GM19395 (cell line): ENCODE measurements at regions not wholly inside any gene's neighbourhood (a gene's known extent, or its start where the extent isn't known, plus 50 kb on each side); places are given as distances from the start of the nearest gene placed in this dataset.
A peak's percentile ranks its signal among the peaks of the same experiment; 100 is the strongest.

Source experiments
- ATAC-seq: cut with Tn5 transposase; IDR thresholded peaks from one replicate; pipeline ENCODE4 v1.9.1; 2021; ENCODE audit warnings: mild to moderate bottlenecking, moderate library complexity; ENCODE audit not compliant: unreplicated experiment

DNA sequence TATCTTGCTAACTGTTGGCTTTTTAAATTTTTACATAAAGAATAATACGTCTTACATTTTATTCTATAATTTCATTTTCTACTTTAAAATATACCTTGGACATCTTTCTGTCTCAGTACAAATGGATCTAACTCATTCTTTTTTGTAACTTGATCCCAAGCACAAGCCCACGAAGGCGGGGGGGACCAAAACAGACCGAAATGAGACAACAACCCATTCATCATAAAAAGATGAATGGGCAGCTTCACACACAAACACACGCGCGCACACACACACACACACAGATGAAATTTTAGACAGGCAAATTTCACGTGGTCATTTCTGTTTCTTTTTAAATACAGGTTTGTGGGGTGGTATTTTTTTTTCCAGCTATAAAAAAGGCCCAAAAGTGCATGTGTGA, 271.3 kb upstream of the TOPAZ1 start:
- no peak for ATAC-seq

DNA sequence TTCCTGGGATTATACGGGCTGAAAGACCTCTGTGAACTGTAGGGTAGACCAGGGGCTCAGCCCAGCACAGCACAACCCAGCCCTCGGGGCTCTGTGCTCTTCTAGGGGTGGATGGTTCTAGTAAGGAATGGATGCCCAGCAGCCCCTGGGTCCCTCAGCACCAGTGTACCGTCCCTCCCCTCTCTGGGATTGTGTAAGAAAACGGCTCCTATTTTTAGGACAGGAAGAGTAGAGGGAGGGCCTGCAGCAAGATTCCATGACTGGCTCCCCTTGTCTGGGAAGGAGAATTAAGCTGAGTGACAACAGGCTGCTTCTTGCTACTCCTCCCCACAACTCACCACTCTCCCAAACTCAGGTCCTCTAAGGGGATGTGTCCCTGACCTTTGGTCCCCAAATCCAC, 270.8 kb upstream of the TOPAZ1 start:
- ATAC-seq, result no peak

DNA sequence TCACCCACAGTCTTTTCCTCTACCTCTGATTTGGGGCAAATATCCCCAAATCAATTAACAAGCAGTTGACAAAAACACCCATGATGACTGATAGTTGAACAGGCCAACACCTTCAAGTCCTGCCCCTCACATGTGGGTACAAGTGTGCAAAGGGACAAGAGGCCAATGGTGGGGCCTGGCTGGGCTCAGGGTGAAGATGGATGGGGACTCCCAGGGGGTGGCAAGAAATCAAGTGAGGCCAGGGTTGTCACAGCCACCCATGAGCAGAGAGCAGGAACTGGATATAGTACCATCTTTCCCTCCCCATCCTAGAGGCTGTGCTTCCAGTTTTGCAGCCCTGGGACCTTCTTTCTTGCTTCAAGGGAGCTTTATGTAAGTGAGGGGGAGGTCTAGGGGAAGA, 270.2 kb upstream of the TOPAZ1 start:
- ATAC-seq, result no peak

DNA sequence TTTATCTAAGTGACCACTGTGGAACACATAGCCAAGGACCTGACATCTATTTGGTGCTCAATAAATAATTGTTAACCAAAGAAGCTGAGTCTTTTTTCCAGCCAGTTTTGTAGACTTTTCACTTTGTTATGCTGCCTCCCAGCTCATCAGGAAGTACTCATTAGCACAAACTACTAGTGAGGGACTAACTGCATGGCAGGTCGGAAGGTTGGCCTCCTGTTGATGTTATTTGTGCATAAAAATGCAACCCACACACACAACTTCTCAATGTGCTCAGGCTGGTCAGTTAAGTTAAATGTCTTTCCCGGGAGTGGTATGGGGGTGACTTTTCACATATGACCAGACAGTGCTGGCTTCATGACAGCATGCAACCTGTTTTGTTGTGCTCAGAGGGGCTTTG, 263.0 kb upstream of the TOPAZ1 start:
- no peak for ATAC-seq

DNA sequence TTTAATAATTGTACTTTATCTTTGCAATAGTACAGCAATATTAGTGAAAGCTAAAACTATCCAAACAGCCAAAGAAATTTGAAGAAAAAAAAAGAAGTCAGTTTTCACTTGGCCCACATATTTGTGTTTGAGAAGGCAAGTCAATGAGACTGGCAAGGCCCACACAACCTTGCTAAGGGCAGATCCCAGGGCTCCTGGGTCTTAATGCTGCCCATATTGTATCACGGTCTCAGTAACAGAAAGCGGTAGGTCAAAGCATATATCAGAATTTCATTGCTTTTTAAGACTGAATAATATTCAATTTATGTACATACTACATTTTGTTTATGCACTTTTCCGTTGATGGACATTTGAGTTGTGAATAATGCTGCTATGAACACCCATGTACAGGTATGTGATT, 262.0 kb upstream of the TOPAZ1 start:
- ATAC-seq, result no peak

DNA sequence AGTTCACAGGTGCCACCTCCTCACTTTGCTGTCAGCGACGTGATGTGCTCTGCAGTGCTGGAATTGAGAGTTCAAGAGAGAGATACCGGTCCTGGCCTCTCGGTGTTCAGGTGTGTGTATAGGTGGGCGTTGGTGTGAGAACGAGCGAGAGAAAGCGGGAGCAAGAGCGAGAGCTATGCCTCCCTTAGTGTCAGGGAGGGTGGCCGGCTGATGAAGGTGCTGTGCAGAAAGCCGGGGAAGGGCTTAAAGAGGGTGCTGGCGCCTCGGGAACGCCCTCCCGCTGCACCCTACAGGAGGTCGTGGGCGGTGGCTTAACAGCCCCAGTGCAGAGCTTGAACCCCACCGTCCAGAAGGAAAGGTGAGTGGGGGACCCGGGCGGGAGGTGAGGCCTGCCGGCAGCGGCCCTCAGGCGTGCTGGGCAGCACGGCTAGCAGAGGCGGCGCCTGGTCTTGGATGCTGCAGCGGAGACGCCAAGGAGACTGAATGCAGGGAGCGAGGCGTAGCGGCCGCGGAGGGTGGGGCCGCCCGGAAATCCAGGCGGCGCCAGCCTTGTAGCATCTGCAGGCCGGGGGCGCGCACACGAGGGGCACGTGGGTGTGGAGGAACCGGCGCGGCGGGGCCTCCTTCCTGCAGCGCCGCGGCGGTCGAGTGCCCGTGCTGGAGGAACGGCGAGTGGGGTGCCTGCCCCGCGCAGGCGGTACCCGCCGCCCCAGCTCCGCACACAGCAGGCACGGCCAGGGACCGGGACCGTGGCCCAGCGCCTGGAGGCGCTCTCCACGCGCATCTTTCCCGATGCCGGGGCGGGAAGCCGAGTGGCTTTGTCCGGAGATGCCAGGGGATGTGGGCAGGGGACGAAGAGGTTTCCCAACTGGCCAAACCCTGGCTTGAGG, 246.8 kb upstream of the TOPAZ1 start:
- no peak for ATAC-seq

DNA sequence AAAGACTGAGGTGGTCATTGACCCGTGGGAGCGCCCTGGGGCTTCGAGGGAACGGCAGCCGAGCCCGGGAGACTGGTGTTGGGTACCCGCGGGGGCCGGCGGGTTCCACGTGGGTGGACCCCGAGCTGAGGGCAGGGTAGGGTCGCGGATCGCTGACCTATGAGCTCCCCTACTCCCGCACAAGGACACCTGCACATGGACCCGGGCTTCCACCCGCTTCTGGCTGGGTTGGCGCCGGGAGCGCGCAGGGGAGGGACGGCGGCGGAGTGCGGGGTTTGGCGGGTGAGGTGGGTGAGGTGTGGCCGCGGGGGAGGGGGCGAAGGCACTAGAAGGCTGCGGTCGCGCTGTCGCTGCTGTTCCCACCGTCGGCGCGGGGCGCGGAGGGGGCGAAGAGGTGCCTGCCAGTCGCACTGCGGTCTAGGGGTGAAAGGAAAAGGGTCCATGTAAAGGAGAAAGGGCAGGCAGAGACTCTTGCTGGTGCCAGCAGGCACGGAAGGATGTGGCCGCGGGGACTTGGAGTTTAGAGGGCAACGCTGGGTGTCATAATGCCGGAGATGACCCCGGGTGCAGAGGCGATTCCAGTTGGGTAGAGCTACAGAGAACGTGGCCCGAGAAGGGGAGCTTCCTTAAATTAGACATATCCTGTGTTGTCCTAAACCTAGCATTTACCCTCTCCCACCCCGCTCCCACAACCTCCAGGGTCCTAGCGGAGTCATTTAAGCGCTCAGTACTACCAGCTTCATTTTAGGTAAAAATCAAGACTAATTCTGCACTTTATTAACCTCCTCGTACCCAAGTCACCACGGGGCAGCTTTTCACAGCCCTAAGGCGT, 245.9 kb upstream of the TOPAZ1 start:
- ATAC-seq, result no peak

DNA sequence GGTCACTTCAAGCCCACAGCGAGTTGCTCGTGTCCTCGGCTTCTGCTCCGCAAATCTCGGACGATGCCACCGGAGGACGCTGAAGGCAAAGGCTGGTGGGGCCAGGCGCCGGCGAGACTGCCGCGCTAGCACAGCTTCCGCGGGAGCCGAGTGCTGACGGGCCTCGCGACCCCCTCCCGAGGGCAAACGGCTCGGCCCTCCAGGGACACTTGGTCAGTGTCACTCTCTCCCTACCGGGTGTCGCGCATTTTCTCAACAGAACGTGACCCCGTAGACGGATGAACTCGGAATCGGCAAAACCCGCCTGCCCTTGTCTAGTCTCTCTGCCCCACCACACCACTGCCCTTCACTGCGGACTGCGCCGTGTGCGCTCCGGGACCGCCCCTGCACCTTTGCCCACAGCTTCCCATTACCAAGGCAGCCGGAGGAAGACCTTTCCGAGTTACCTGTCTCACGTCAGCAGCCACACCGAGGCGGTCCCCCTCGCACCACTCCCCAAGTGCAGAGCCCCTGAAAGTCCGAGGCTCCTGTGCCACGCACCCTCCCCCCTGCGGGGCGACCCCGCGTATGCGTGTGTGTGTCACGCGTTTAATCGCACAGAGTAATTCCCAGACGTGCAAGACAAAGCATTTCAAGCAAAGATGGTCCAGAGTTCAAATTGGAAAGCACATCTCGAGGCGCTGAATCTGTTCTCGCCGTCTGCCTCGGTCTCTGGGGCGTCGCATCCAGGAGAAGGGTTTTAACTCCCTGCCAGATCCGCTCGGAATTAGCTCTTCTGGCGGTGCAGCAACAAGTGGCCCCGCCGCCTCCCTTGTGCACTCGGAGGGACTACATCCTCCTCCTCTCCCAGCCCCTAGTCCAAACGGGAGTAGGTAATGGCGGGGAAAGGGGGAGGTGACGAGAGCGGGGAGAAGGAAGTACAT, 245.0 kb upstream of the TOPAZ1 start:
- ATAC-seq, result no peak

DNA sequence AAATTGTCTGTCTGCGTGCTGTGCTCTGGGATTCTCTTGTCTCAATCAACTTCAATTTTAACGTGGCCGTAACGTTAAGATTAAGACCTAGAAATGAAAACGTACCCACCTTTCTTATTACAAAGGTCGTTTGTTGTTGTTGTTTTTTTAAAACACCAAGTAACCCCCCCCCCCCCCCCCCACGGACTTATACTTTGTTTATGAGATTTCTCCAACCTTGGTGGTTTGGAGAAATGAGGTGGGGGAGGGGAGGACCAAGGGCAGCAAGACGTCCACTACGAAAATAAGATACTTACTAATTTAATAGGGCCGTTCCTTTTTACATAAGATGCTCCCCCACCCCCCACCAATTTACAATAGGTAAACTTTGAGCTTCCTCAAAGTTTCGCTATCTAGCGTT, 244.4 kb upstream of the TOPAZ1 start:
- ATAC-seq, result no peak

DNA sequence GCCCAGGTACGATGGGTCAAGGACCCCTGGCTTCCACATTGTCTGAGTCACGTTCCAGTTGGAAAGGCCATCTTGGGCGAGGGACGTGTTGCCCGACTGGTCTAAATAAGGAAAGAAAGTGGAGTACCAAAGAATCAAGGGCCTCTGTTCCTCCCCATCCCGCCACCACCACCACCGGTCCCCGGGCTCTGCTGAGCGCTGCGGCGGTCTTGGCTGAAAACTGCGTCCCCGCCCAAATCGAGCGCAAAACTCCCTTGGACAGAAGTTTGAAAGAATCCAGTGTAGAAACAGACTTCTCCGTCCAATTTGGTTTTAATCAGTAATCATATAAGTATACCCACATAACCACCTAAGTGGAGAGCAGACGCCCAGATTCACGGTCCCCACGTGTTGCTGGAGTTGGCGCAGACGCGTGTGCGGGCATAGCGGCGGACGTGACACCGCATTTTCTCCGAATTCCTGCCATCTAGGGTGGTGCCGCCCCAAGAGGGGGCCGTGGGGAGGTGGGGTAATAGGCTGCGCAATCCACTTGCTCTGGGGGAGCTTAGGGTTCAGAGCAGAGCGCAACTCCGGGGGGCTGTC, 243.8 kb upstream of the TOPAZ1 start:
- no peak for ATAC-seq

DNA sequence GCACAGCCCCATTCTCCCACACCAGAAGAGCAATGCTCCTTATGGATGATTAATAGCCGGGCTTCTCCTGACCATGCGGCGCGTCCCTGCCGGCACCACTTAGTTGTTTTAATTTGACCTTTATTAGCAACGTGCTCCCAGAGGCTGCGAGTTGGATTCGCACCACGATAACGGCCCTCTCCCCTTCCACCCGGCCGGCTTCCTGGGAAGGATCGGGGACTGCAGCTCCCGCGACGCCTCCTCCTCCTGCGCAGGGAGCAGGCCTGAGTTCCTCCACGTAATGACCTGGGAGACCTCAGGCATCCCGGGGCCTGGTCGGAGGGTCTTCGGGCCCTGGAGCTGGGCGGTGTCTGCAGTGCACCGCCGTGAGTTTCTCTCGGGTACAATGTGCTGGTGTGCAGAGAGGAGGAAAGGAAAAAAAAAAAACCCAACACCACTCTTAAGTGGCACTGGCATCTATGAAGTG, 243.3 kb upstream of the TOPAZ1 start:
- ATAC-seq, result no peak

DNA sequence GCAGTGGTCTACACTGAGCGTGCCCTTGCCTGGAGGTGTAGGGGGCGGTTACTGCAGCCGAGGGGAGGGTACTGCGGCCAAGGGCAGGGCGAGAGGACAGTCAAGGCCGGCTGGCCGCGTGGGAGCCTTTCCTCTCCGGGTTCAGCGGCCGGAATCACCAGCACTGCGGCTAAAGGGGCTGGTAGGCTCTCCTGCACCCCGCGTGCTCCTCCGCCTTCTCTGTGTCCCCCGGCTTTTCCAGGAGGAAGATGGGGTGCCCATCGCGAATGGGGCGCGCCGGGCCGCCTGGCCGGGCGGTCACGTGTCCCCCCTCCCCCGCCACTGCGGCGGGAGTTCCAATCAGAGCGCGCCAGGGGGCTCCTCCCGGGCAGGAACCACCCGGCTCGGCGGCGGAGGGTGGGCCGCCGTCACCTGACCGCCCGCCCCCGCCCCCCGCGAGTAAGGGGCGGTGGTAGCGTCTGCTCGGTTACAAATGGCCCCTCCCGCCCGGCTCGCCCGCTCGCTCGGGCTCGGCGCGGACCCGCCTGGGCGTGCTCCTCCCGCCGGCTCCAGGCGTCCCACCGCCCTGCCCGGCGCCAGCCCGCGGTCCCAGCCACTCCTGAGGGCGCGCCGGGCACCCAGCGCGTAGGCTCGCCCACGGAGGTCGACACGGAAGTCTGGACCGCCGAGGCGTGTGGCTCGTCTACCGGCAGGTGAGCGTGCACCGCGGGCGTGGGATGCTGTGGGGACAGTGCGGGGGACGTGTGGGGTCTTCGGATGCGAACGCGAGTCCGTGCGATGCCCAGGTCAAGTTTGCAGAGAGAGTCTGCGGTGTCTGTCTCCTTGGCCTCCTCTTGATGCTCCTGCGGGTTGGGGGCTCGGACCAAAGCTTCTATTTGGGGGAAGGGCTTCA, 242.6 kb upstream of the TOPAZ1 start:
- peak; percentile 45 for ATAC-seq

DNA sequence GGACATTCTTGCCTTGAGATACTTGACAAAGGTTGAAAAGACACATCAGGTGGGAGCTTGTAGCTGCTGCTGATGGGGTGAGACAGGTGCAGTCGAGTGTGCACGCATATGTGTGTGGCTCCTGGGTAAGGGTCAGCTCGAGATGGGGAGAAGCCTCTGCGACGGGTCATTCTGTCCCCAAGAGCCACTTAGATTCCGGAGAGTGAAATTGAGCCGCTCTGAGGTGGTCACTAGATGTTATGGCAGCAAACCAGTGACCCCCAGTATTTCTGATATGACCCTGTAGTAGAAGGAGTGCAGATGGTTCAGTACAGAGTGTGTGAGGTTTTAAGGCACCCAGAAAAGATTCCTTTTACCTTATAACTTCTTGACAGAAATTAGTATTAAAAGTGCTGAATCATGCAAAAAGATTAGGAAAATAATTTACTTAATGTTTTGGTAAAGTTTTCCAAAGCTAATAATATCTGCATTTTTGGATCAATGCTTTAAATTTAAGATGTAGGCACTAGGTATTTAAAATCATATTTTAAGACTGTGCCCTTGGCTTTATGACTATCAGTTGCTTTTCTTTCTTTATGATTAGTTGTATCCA, 241.9 kb upstream of the TOPAZ1 start:
- ATAC-seq, result no peak

DNA sequence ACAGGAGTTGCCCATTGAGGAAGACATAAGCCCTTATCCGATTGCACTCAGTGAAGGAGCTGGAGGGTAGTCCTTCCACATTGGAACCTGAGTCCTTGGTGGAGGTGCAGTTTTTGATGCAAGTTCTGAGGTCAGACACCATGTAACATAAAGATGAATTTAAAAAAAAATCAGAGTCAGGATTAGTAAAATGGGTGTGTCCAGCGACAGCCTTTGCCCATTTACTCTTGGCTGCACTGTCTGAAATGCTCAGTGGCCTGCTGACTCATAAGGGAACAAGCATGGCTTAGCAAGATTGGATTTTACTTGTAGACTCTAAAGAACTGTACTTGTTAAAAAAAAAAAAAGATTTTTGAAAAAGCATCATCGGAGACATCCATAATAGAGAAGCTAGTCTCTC, 241.1 kb upstream of the TOPAZ1 start:
- ATAC-seq, result no peak

DNA sequence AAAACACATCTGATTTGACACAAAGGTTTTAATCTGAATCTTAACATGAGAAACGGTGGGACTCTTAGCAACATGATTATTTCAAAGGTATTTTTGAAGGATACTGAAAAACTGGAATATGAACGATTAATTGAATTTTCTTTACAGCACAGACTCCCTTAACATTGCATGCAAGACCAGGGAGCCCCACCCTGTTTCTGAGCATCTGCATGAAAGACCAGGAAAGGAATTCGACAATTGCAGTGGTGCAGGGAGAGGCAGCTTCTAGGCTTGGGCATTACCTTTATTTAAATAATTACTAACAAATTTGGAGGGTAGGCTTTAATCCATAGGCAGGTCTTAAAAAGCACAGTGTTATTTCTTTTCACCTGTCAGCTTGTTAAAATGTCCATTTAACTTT, 240.6 kb upstream of the TOPAZ1 start:
- ATAC-seq, result no peak

DNA sequence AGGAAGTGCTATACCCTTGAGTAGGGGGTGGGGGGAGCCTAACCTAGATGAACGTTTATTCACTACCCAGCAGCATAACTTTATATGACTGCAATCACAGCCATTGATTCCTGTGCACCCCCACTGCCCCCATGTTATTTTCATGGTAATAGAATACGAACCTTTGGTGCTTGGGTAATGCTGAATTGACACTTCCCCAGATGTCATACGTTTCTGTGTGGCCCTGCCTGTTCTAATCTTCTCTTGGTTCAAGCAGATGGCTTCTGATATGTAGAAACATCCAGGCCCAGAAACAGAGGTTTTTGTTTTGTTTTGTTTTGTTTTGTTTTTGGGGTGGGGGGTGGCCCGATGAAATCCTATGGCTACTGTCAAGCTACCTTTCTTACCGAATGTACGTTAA, 237.9 kb upstream of the TOPAZ1 start:
- ATAC-seq, result no peak

DNA sequence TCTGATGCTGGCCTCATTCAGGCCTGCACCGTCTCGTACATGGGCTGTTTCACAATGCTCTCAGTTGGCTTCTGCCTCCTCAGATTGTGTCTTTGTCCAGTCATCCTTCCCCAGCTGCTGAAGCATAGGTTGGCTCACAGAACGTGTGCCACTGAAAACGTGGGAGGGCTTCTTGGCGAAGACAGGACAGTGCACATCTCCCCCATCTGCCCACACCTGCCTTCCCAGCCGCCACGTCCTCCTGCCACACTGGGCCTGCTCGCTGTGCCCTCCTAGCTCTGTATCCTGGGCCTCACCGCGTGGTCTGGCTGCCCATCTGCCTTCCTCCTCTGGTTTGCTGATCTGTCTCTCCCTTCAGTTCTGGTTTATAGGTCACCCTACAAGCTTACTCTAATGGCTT, 230.0 kb upstream of the TOPAZ1 start:
- ATAC-seq, result no peak

DNA sequence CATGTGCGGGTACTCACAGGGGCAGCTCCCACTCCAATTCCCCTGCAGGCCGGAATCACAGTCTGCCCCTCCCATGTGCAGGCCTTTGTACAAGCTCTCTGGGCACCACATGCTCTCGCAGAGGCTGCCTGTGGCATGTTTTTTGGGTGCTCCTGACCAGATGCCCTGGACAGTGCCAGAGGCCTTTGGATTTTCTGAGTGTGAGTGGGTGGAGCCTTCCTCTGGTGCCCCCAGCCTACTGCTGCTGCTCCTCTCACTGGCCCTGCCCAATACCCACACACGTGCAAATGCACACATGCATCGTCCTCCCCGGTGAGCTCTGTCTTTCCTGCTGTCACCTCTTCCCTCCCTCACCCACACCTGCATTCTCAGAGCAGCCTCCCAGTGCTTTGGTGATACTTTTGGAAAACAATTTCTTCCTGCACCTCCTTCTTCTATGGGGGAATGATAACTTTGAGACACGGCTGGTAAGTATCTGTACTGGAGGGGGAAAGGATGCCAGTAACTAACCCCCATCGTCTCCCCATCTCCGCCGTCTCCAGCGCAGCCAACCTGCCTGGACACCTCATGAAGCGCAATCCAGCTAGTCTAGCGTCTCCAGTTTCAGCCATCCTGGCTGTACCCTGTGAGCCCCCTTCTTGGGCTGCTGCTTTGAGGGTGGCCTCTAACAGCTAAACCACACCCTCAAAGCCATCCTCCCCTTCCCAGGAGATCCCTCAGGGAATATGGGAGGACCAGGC, 229.4 kb upstream of the TOPAZ1 start:
- no peak for ATAC-seq

DNA sequence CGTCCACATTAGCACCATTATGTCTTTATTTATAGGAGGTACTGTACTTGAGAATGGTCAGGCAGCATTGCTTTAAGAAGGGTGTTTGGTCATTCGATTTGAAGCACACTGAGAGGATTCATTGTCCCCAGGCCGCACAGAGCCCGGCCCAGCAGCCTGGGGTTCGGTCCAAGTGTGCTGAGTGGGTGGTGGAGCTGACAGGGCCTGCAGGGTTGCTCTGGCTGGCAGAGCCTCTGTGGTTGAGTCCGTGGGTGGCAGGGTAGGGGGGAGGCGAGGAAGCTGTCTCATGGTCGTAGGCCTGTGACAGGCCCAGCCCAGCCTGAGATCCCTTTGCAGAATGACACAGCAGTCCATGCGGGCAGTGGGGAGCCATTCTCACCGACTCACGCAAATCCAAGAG, 227.7 kb upstream of the TOPAZ1 start:
- no peak for ATAC-seq
